ENCODE measurements at regions not wholly inside any gene's neighbourhood (a gene's known extent, or its start where the extent isn't known, plus 50 kb on each side); places are given as distances from the start of the nearest gene placed in this dataset.

- intact Hi-C loops (cut with DNase I) = no loop called here
- ATAC-seq = no peak
- DNase-seq (ENCODE audit: low spot score) = no peak
Measured at GRCh38 chr13:24066405-24067295, 93.9 kb upstream of the SPATA13 start.

GRCh38 chr13:24068472-24068871 lies 92.0 kb upstream of the SPATA13 start:
- ATAC-seq (no peak), DNase-seq (ENCODE audit: low spot score) (no peak)
- intact Hi-C loops (cut with DNase I) = no loop called here

- intact Hi-C loops (cut with DNase I) = no loop called here
- no peak for DNase-seq (ENCODE audit: low spot score)
- no peak for ATAC-seq
Measured at GRCh38 chr13:24071016-24071415, 89.5 kb upstream of the SPATA13 start.

GRCh38 chr13:24071423-24072075 lies 89.0 kb upstream of the SPATA13 start:
- ATAC-seq (no peak), DNase-seq (ENCODE audit: low spot score) (no peak)
- intact Hi-C loops (cut with DNase I) = no loop called here

GRCh38 chr13:24073657-24074056 lies 86.9 kb upstream of the SPATA13 start:
- DNase-seq (ENCODE audit: low spot score) (no peak), ATAC-seq (no peak)
- intact Hi-C loops (cut with DNase I) = no loop called here

GRCh38 chr13:24074678-24075077 lies 85.8 kb upstream of the SPATA13 start:
- DNase-seq (ENCODE audit: low spot score) (no peak), ATAC-seq (peak; percentile 42)
- intact Hi-C loops (cut with DNase I) = no loop called here

- intact Hi-C loops (cut with DNase I) = no loop called here
- no peak for ATAC-seq
- DNase-seq (ENCODE audit: low spot score) = no peak
Measured at GRCh38 chr13:24075137-24075975, 85.2 kb upstream of the SPATA13 start.

GRCh38 chr13:24076109-24076508 lies 84.4 kb upstream of the SPATA13 start:
- ATAC-seq (no peak), DNase-seq (ENCODE audit: low spot score) (no peak)
- intact Hi-C loops (cut with DNase I) = no loop called here

- no peak for DNase-seq (ENCODE audit: low spot score)
- ATAC-seq = no peak
- intact Hi-C loops (cut with DNase I) = no loop called here
Measured at GRCh38 chr13:24076636-24077035, 83.9 kb upstream of the SPATA13 start.

- intact Hi-C loops (cut with DNase I) = no loop called here
- DNase-seq (ENCODE audit: low spot score) (no peak), ATAC-seq (no peak)
Measured at GRCh38 chr13:24080134-24080533, 80.4 kb upstream of the SPATA13 start.

GRCh38 chr13:24081387-24081786 lies 79.1 kb upstream of the SPATA13 start:
- ATAC-seq (no peak), DNase-seq (ENCODE audit: low spot score) (no peak)
- intact Hi-C loops (cut with DNase I) = no loop called here

- intact Hi-C loops (cut with DNase I) = no loop called here
- ATAC-seq = no peak
- no peak for DNase-seq (ENCODE audit: low spot score)
Measured at GRCh38 chr13:24083141-24083540, 77.4 kb upstream of the SPATA13 start.

GRCh38 chr13:24083722-24084421 lies 76.6 kb upstream of the SPATA13 start:
- no peak for DNase-seq (ENCODE audit: low spot score)
- no peak for ATAC-seq
- intact Hi-C loops (cut with DNase I) = no loop called here

- intact Hi-C loops (cut with DNase I) = no loop called here
Measured at GRCh38 chr13:24085662-24086061, 74.9 kb upstream of the SPATA13 start.

GRCh38 chr13:24086642-24087041 lies 73.9 kb upstream of the SPATA13 start:
- intact Hi-C loops (cut with DNase I) = no loop called here
- no peak for DNase-seq (ENCODE audit: low spot score)
- ATAC-seq = peak; percentile 45

More at GRCh38 chr13:24085662-24086061, 74.9 kb upstream of the SPATA13 start:
- ATAC-seq = no peak
- DNase-seq (ENCODE audit: low spot score) = no peak

- intact Hi-C loops (cut with DNase I) = loop anchor here (2.0 kb wide), 1 partner anchor 55 kb away; no protein-coding TSS in a partner anchor
- DNase-seq (ENCODE audit: low spot score) (no peak), ATAC-seq (no peak)
Measured at GRCh38 chr13:24087605-24088225, 72.8 kb upstream of the SPATA13 start.

- intact Hi-C loops (cut with DNase I) = no loop called here
- DNase-seq (ENCODE audit: low spot score) = no peak
- ATAC-seq = no peak
Measured at GRCh38 chr13:24090049-24090448, 70.5 kb upstream of the SPATA13 start.

GRCh38 chr13:24091080-24091479 lies 69.4 kb upstream of the SPATA13 start:
- DNase-seq (ENCODE audit: low spot score) (no peak), ATAC-seq (no peak)
- intact Hi-C loops (cut with DNase I) = no loop called here

- ATAC-seq (peak; percentile 10), DNase-seq (ENCODE audit: low spot score) (no peak)
- intact Hi-C loops (cut with DNase I) = no loop called here
Measured at GRCh38 chr13:24092108-24092507, 68.4 kb upstream of the SPATA13 start.

Measured in sciatic nerve (tissue), 2 donors.